ENCODE measurements at regions not wholly inside any gene's neighbourhood (a gene's known extent, or its start where the extent isn't known, plus 50 kb on each side); places are given as distances from the start of the nearest gene placed in this dataset.

DNA sequence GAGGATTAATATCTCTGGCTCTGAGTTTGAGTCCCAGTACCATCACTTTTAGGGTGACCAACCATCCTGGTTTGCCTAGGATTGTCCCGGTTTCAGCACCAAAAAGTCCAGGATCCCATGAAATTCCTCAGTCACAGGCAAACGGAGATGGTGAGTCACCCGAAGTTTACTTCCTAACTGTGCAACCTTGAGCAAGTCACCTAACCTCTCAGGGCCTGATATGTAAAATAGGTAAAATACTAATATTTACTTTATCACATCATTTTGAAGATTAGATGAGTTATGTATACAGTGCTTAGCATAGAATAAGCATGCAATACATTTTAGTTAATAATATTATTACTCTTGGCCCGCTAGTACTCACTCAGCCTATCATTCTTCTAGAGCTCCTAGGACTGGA is 91.1 kb upstream of the KCNMB2 start:
- TF ChIP-seq, protein P1, sequence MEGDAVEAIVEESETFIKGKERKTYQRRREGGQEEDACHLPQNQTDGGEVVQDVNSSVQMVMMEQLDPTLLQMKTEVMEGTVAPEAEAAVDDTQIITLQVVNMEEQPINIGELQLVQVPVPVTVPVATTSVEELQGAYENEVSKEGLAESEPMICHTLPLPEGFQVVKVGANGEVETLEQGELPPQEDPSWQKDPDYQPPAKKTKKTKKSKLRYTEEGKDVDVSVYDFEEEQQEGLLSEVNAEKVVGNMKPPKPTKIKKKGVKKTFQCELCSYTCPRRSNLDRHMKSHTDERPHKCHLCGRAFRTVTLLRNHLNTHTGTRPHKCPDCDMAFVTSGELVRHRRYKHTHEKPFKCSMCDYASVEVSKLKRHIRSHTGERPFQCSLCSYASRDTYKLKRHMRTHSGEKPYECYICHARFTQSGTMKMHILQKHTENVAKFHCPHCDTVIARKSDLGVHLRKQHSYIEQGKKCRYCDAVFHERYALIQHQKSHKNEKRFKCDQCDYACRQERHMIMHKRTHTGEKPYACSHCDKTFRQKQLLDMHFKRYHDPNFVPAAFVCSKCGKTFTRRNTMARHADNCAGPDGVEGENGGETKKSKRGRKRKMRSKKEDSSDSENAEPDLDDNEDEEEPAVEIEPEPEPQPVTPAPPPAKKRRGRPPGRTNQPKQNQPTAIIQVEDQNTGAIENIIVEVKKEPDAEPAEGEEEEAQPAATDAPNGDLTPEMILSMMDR (IDR thresholded peaks at IDR 0.05; ENCODE audit: insufficient read depth, low read depth, low read length) = no peak
- no peak overlapping the region for H3K4me3 ChIP-seq (ENCODE audit: low read depth, low read length)

DNA sequence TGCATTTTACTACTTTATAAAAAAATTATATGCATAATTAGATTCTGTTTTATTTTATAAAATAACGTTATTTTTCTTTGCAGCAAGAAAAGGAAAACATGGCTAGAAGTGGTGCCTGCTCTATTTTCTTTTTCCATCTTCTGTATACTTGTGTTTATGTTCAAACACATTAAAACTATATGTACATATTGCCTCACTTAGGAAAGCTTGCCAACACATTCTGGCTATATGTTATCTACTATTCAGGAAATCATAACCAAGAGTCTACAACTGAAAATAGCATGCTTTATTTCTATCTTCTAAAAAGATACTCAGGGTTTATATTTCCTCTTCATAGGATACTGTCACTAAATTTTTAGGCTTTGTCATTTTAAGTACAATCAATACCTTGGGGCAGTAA is 90.2 kb upstream of the KCNMB2 start:
- TF ChIP-seq, protein P1 (IDR thresholded peaks at IDR 0.05; ENCODE audit: insufficient read depth, low read depth, low read length) = no peak
- DNase-seq (ENCODE audit: low read depth) = no peak
- no peak overlapping the region for H3K4me3 ChIP-seq (ENCODE audit: low read depth, low read length)

More for the DNA sequence above, 91.1 kb upstream of the KCNMB2 start:
- no peak for DNase-seq (ENCODE audit: low read depth)

DNA sequence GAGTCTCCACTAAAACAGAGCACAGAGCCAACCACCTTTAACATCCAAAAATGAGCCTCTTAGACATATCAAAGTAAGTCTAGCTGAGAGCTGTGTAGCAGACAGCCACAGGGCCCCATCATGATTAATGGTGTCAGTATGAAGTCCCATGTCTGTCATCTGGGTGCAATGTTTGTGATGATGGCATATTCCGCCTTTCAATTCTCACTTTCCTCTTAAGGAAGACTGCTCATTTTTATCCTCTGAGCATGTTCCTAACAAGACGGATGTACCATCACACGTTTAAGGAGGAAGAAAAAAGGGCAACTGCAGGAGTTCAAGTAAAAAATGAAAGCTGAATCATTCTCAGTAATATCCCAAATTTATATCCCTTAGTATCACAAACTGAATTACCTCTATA is 85.8 kb upstream of the KCNMB2 start:
- H3K4me3 ChIP-seq (ENCODE audit: low read depth, low read length) = no peak overlapping the region
- TF ChIP-seq, protein P1 (IDR thresholded peaks at IDR 0.05; ENCODE audit: insufficient read depth, low read depth, low read length) = no peak
- no peak for DNase-seq (ENCODE audit: low read depth)

DNA sequence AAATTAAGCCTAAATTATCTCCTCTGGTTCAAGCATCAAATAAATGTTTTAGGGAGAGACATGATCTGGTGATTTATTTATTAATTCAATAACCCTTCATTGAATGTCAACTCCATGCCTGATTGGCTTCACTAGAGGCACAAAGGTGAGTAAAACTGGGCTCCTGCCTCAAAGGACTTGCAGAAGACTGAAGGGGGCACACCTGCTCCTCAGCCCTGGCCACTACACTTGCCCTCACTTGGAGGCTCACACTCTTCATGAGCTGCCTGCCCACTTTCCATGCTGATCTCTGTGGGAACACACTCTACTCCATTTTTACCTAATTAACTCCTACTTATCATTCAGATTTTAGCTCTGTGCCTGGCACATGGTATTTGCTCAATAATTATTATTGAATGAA is 84.4 kb upstream of the KCNMB2 start:
- DNase-seq (ENCODE audit: low read depth) = no peak
- no peak overlapping the region for H3K4me3 ChIP-seq (ENCODE audit: low read depth, low read length)
- TF ChIP-seq, protein P1 (IDR thresholded peaks at IDR 0.05; ENCODE audit: insufficient read depth, low read depth, low read length) = no peak

DNA sequence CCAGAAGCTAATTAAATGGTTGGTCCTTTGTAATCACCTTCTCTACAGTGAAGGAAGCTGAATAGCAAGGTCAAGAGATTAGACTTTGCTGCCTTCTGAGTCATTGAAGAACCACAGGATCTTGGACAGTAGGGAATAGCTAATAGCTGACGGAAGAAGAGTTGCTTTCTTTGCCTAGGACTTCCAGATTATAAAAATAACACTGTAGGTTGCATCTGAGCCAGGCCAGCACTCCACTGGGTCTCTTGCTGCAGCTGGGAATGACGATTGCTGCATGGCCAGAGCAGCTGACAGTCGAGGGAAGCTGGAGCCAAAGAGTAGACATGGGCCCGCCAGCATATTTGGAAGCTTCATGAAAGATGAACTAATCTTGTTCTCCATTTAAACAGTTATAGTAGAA is 81.5 kb upstream of the KCNMB2 start:
- H3K4me3 ChIP-seq (ENCODE audit: low read depth, low read length) = no peak overlapping the region
- TF ChIP-seq, protein P1 (IDR thresholded peaks at IDR 0.05; ENCODE audit: insufficient read depth, low read depth, low read length) = no peak
- DNase-seq (ENCODE audit: low read depth) = peak; percentile 24

DNA sequence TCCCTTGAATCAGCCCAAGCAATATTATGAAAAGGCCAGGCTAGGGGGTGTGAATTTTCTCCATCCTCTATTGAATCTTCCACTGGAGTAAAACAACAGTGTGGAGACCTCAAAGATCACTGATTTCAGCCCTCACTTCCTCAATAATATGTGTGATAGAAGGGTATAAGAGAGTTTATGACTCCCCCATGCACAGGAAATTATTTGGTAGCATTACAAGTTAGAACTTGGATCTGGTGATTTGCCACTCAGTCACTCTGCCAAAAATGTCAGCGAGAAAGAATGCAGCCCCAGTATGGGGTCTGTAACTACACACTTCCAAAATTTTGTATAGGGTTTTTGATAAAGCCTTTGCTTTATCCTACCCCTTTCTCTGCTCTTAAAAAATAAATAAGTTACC is 81.0 kb upstream of the KCNMB2 start:
- no peak overlapping the region for H3K4me3 ChIP-seq (ENCODE audit: low read depth, low read length)
- TF ChIP-seq, protein P1 (IDR thresholded peaks at IDR 0.05; ENCODE audit: insufficient read depth, low read depth, low read length) = no peak
- DNase-seq (ENCODE audit: low read depth) = no peak

GRCh38 chr3:178455946-178456345 is 80.3 kb upstream of the KCNMB2 start:
- DNase-seq (ENCODE audit: low read depth) = no peak
- TF ChIP-seq, protein P1 (IDR thresholded peaks at IDR 0.05; ENCODE audit: insufficient read depth, low read depth, low read length) = no peak
- no peak overlapping the region for H3K4me3 ChIP-seq (ENCODE audit: low read depth, low read length)
